HG02642 (cell line): ENCODE measurements at regions not wholly inside any gene's neighbourhood (a gene's known extent, or its start where the extent isn't known, plus 50 kb on each side); places are given as distances from the start of the nearest gene placed in this dataset.
"Not testable (repeated sequence)": the region's sequence is repeated elsewhere in the genome, so short reads cannot be mapped to it uniquely, and the experiment has no call there.

Experiments used
- ATAC-seq: cut with Tn5 transposase; IDR thresholded peaks from one replicate; pipeline ENCODE4 v1.9.1; 2021; ENCODE audit warnings: mild to moderate bottlenecking; ENCODE audit not compliant: unreplicated experiment, poor library complexity

DNA sequence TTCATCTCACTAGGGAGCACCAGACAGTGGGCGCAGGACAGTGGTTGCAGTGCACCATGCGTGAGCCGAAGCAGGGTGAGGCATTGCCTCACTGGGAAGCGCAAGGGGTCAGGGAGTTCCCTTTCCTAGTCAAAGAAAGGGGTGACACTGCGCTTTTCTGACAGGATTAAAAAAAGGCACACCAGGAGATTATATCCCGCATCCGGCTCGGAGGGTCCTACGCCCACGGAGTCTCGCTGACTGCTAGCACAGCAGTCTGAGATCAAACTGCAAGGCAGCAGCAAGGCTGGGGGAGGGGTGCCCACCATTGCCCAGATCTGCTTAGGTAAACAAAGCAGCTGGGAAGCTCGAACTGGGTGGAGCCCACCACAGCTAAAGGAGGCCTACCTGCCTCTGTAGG is 1416.7 kb upstream of the C9orf72 start:
- not testable (repeated sequence) for ATAC-seq

DNA sequence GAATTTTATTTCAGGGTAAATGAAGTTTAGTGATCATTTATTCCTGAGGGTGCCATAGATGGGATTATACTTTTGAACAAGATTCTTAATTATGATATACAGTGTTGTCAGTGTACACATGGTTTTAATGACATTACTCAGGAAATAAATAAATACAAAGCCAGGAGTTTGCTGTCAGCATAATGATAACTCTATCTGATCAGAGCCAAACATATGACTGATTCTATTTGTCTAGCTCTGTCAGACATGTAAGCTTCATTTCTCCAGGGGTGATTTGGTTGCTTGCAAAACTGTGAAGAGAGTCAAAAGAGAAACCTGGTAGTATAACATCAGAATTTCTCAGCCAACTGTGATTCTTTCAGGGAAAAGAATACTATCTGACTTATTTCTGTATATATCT is 1425.8 kb upstream of the C9orf72 start:
- no peak for ATAC-seq

DNA sequence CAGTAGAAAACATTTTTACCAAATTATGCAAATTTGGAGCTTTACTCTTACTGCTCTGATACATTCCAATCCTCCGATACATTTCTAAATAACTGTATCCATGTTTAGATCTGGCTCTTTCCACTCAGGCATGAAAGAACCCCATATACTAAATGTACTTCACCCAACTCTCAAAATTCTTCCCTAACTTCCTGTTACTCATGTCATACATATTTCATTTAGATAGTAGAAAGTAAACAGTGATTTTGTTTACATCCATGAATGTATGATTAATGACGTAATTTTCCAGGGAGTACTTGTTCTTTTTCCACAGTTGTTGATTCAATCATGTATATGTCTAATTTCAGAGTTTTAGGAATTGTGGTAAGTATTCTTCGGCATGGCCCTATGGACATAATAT is 1426.5 kb upstream of the C9orf72 start:
- no peak for ATAC-seq

GRCh38 chr9:29001006-29001405 is 1427.7 kb upstream of the C9orf72 start:
- no peak for ATAC-seq

DNA sequence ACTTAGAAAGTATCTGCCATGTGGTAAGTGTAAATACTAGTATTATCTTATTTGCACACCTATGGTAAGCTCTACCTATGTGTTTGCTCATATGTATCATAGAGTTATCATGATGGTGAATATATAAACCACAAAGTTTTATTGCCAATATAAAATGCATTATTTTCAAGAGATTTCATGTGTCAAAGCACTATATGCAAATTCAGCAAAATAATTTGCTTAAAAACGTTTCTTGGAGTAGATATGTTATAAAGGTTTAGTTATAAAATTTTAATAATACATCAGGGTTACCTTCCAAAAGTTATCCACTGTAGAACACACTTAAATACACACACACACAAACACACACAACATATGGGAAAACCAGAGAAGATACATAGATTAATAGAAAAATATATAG is 1431.7 kb upstream of the C9orf72 start:
- ATAC-seq, result no peak

DNA sequence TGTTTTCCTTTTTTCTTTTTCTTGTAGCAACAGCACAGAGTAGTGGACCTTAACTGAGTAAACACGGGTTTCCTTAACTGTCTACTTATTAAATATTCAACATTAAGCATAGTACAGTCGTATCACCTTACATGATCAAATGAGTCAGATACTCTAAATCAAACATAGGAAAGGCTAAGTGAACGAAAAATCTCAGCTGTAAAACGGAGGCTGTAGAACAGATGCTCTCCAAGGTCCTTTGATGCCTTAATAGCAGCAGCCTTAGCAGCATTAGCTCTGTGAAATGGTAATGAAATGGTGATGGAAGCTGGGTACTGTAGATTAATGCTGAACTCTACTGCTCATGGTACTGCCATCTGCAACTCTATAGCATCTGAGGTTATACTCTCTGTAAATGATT is 1433.3 kb upstream of the C9orf72 start:
- ATAC-seq, result no peak

GRCh38 chr9:29012911-29013310 is 1439.6 kb upstream of the C9orf72 start:
- no peak for ATAC-seq

GRCh38 chr9:29021632-29022031 is 1448.4 kb upstream of the C9orf72 start:
- ATAC-seq, result no peak

- ATAC-seq, result no peak
Measured at GRCh38 chr9:29038332-29038731, 1465.1 kb upstream of the C9orf72 start.

GRCh38 chr9:29039258-29039657 is 1466.0 kb upstream of the C9orf72 start:
- no peak for ATAC-seq

- no peak for ATAC-seq
Measured at GRCh38 chr9:29043072-29043471, 1469.8 kb upstream of the C9orf72 start.

DNA sequence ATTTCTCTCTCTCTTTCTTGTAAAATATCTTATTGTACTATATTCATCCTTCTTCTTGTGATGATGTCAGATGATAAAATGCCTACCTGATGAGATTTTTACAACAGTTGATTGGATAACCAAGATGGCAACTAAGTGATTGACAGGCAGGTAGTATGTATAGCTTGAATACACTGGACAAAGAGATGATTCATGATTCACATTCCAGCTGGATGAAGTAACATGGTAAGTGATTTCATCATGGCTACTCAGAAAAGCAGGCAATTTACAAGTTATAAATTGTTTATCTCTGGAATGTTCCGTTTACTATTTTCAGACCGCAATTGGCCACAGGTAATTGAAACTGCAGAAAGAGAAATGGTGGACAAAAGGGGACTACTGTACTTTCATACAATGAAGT is 1471.7 kb upstream of the C9orf72 start:
- ATAC-seq, result no peak

DNA sequence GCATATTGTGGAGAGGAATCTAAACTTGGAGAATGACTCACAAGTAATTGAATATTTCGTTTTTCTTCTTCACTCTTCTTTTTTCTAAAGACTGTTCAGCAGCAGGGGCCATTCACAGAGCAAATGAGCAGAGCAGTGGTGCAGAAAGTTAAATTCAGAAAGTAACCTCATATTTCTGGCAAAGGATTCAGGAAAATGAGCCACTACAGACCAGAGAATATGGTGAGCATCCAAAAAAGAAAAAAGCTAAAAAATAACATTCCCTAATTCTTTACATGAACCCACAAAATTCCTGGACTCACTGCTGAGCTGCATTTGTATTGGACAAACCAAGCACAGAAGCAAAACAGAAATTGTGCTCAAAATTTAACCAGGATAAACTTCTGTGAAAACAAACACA is 1486.8 kb upstream of the C9orf72 start:
- ATAC-seq, result no peak

GRCh38 chr9:29062446-29062845 is 1489.2 kb upstream of the C9orf72 start:
- ATAC-seq, result no peak

DNA sequence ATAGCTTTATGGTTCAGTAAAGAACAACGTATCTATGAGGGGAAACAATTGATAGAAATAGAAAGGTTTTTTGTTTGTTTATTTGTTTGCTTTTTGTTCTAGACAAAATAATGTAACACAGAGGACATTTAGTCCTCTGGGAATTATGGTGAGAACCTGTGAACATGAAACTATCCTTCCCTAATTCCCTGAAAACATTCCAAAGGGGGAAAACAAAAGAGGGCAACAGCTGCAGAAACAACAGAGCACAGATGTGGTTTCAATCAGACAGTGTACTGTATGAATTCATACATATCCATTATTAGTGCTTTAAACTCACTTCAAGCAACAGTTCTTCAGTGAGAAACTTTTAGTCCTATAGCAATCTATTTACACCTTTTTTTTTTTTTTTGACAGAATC is 1489.8 kb upstream of the C9orf72 start:
- ATAC-seq, result no peak

DNA sequence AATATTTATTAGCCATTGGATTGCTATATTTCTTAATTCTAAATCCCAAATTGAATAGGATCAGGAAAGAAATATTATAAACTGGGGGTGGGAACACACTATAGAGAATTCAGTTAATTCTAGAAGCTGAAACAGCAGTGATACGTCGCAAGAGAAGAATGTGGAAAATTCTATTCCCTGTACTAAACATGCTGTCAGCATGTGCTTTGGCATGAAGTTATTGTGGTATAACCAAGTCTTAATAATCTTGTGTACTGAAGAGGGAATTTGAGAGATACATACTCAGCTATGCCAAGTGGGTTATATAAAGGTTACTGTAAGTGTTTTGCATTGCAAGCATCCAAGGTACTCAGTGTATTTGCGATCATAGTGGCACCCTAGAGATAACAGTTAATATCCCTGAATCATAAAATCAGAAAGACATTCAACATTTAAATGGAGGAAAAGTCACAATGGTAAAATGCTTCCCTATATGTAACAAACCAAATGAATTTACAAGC is 1492.9 kb upstream of the C9orf72 start:
- no peak for ATAC-seq

DNA sequence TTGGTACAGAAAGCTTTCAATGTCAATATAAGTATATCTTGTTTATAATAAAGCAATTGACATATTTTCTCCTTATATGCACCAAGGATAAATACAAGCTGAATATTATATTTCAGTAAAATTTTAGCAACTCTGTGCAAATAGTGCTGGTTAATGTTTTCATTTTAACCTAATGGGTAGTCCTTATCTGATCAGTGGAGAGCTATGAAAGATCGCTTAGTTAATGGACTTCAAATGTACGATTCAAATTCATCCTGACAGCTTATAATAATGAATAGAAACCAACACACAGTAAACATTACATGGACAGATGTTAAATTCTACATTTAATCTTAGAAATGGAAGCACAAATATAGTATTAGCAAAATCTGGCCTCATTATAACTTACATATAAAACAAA is 1495.2 kb upstream of the C9orf72 start:
- no peak for ATAC-seq

DNA sequence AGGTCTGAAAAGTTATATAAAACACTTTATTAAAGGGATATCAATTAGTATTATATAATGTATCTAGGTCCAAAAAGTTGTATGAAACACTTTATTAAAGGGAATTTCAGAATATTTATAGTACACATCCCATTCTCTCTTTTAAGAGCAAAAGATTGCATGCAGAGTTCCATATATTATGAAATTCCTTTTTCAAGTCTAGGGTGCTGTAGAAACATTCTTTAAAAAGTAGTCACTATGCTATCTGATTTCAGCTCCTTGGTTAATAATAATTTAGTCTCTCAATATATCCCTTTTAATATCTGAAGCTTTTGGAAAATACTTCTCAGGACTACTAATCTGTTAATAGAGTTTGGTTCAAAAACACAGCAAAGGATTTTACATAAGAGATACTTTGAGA is 1496.1 kb upstream of the C9orf72 start:
- ATAC-seq, result no peak

DNA sequence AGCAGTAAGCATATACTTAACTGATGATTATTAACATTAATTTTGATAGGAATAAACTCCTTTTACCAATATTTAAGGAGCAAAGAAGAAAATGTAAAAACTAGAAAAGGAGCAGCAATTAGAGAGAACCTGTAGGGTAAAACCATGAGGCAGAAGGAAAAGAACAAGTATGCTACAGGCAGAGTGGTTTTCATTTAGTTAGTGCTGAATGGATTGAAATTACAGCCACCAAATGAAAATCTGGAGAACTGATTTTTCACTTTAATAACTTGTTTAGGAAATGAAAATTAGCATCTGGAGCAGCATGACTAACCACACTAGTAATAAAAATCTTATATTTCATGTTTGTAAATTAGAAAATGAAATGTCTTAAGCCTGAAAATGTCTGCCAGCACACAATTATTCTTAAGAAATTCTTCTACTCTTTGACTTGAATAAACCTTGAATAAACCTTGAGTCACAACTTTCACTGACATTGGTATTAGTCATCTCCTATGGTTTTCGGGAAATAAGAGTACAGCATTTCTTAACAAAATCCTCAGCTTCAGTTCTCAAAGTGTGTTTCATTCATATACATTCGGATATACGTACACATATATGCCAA is 1504.9 kb upstream of the C9orf72 start:
- ATAC-seq, result no peak

DNA sequence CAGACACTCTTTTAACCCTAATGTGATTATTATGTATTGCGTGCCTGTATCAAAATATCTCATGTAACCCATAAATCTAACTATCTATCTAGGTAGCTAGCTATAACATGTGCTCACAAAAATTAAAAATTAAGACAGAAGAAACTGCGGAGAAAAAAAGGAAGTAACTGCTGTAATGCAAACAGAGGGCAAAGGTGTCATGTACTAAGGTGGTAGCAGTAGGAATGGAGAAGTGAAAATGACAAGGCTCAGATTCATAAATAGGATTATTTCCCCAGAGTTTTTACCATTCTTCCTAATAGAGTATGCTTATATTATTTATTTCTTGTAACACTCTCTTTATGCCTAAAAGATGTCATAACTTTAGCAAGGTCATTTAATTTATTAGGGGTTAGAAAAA is 1527.5 kb upstream of the C9orf72 start:
- no peak for ATAC-seq

GRCh38 chr9:29104166-29104565 is 1530.9 kb upstream of the C9orf72 start:
- not testable (repeated sequence) for ATAC-seq

DNA sequence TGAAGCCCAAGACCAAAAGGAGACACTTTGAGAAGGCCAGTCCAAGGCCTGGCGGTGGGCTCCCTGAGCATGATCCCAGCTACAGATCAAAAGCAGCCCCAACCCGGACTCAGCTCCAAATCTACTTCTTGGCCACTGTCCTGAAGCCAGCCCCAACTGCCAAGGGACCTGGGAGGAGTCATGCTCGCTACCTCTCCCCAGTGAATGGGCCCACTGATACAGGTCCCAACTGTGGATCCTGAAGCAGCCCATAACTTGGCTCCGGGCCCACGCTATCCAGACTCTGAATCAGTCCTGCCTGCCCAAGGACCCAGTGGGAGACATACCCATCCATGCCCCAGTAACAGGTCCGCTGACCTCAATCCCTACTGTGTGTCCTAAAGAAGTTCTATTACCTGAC is 1545.3 kb upstream of the C9orf72 start:
- no peak for ATAC-seq

GRCh38 chr9:29126783-29127182 is 1553.5 kb upstream of the C9orf72 start:
- ATAC-seq, result no peak
